ENCODE measurements at regions not wholly inside any gene's neighbourhood (a gene's known extent, or its start where the extent isn't known, plus 50 kb on each side); places are given as distances from the start of the nearest gene placed in this dataset.

DNA sequence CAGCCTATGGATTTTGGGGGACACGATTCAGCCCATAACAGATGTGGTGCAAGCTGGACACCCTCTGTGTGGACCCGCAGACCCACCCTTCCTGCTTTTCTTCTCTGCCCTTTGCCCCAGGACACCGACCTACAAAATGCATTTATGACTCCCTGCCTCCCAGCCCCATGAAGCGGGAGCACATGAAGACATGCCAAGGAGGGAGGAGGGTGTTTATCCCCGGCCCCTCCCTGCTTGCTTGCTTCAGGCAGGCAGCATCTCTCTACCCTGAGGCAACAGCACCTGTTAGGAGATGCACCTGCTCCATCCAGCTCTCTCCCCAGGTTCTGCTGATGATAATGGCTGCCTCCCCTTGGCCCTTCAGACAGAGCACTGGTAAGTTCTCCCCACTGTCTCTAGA is 187.5 kb downstream of the PSMG1 start:
- TF ChIP-seq, protein P1, sequence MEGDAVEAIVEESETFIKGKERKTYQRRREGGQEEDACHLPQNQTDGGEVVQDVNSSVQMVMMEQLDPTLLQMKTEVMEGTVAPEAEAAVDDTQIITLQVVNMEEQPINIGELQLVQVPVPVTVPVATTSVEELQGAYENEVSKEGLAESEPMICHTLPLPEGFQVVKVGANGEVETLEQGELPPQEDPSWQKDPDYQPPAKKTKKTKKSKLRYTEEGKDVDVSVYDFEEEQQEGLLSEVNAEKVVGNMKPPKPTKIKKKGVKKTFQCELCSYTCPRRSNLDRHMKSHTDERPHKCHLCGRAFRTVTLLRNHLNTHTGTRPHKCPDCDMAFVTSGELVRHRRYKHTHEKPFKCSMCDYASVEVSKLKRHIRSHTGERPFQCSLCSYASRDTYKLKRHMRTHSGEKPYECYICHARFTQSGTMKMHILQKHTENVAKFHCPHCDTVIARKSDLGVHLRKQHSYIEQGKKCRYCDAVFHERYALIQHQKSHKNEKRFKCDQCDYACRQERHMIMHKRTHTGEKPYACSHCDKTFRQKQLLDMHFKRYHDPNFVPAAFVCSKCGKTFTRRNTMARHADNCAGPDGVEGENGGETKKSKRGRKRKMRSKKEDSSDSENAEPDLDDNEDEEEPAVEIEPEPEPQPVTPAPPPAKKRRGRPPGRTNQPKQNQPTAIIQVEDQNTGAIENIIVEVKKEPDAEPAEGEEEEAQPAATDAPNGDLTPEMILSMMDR (IDR thresholded peaks at IDR 0.05; ENCODE audit: poor library complexity) = no peak
- no peak for TF ChIP-seq EZH2 (IDR thresholded peaks at IDR 0.05; ENCODE audit: borderline replicate concordance)
